ENCODE measurements at regions not wholly inside any gene's neighbourhood (a gene's known extent, or its start where the extent isn't known, plus 50 kb on each side); places are given as distances from the start of the nearest gene placed in this dataset.

GRCh38 chr13:33373624-33374023 lies 88.1 kb upstream of the STARD13 start:
- FAIRE-seq, result peak; percentile 53

GRCh38 chr13:33375421-33375820 lies 89.9 kb upstream of the STARD13 start:
- FAIRE-seq, result no peak

GRCh38 chr13:33376212-33376611 lies 90.7 kb upstream of the STARD13 start:
- FAIRE-seq, result no peak

DNA sequence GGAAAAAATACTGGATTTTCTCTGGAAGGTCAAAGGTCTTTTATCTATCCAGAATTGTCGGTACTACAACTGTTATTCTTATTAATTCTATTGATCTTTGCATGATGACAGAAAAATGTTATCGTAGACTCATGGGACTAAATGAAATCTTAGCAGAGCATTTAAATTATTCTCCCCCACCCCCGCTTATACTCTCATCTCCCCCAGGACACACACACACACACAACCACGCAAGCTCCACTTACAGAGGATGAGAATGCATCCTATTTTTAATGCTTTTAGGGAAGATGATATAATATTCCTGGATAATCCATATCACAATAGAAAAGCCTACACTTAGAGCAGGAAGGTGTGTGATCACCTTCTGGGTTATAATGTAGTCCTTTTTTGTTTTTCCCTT lies 91.9 kb upstream of the STARD13 start:
- no peak for FAIRE-seq

GRCh38 chr13:33377825-33378224 lies 92.3 kb upstream of the STARD13 start:
- no peak for FAIRE-seq

DNA sequence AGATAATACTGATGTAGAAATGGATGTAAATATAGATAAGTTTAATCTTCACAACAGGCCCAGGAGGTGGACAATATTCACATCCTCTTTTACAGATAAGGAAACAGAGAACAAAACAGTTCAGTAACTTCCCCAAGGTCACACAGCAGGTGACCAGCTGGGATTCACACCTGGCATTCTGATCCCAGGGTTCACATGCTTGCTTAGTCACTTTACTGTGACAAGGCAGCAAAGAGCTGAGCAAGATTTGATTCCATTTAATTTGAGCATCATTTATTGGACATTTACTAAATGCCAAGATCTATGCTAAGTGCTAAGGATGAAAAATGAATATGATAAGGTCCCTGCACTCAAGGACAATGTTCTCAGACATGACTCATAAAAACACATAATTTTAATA lies 94.1 kb upstream of the STARD13 start:
- FAIRE-seq, result no peak

- no peak for FAIRE-seq
These were observed 95.0 kb upstream of the STARD13 start for GRCh38 chr13:33380487-33381079.

GRCh38 chr13:33381180-33381579 lies 95.6 kb upstream of the STARD13 start:
- no peak for FAIRE-seq

- no peak for FAIRE-seq
These were observed 96.4 kb upstream of the STARD13 start for GRCh38 chr13:33381906-33382305.

DNA sequence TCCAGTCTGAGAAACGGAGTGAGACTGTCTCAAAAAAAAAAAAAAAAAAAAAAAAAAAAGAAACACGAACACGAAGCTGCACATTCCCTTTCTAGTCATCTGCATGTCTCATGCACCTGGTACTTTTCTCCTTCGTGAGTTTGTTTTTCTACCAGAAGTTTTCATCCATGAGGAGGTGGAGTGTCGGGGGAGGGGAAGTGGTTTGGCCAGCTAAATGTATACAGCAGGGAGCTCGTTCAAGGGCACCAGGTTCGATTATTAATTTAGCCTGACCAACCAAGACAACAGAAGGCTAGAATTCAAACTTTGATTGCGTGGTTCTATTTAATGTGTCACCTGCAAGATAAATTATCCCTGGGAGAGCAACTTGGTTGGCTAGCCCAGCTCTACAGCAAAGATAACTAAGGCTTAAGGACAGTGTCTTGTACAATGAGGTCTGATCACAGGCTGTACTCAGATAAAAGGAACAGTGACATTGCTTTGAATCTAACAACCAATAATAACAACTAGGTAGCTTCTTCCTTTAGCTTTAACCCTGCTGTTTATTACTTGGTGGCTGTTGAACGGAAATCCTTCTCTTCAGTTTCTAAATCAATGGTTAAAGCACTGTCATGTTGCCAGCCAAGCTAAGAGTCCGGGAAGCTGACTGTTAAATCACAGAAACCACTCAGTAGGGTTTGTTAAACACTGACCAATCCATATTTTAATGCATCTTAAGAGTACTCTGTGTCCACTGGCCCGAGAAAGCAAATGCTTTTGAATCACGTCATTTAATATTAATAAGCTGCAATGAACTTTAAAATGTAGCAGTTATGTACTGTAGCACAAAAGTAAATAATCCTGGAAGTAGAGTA lies 98.4 kb upstream of the STARD13 start:
- FAIRE-seq, result peak; percentile 99

GRCh38 chr13:33388286-33388998 lies 102.9 kb upstream of the STARD13 start:
- no peak for FAIRE-seq

DNA sequence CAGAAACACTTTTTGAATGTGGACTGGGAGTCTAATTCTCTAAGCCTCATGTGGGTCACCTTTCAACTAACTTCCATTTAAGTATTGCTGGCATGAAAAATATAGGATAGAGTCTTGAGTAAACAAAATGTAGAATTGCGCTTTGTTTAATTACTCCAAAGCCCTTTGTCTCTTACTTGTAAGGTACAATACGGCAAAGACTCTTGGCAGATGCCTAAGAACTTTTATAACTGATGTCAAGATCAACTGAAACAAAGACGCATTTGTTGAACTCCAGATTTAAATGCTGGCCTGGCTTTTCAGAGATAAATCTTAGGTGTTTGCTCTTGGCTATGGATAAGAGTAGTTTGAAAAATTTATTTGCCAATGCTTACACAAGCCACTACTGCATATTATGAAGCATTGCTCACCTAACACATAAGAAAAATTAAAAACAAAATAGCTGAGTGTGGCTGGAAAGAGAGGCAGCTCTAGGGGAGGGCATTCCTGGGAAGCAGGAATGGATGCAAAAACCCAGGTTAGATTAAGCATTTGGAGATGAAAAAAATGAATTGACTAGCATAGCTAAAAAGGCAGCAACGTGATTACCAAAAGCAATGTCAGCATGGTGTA lies 107.3 kb upstream of the STARD13 start:
- FAIRE-seq, result no peak

DNA sequence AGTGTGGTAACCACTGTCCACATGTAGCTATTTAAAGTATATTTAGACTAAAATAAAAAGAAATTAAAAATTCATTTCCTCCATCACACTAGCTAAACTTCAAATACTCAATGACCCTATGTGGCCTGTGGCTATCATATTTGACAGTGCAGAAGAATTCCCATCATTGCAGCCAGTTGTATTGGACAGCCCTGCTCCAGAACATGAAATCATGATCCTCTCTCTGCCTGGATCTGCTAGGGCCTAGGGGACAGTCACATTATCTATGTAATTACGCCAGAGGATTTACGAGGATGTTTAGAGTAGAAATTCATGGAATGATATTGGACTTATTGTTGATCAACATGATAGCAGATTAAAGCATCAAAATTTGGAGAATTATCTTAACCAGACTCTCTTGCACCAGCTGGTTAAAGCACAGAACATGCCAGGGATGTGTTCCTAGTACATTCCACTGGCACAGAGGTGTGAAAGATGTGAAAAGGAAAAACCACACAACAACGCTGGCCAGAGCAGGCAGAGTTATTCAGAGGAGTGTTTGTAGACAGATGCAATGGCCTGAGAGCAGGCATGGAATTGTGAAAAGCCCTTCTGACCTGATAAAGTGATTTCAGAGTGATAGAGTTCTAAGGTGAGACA lies 108.9 kb upstream of the STARD13 start:
- FAIRE-seq, result no peak

GRCh38 chr13:33401238-33401637 lies 115.7 kb upstream of the STARD13 start:
- FAIRE-seq, result no peak

DNA sequence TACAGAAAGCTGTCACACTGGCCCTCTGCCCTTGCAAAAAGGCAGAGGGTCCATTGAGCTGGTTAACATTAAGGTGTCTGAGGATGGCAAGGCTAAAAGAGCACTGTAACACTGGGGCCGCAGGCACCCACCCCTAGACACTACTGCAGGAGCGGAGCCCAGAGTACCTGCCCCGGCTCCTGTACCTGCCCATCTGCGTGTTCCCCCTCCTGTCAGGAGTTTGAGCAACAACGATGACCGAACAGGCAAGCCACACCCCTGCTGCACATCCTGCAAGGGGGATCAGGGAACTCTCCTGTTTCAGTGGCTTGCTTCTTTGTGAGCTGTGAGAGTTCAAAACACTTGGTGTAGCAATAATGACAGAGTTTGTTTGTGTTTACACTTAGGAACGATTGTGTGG lies 117.4 kb upstream of the STARD13 start:
- FAIRE-seq, result no peak

DNA sequence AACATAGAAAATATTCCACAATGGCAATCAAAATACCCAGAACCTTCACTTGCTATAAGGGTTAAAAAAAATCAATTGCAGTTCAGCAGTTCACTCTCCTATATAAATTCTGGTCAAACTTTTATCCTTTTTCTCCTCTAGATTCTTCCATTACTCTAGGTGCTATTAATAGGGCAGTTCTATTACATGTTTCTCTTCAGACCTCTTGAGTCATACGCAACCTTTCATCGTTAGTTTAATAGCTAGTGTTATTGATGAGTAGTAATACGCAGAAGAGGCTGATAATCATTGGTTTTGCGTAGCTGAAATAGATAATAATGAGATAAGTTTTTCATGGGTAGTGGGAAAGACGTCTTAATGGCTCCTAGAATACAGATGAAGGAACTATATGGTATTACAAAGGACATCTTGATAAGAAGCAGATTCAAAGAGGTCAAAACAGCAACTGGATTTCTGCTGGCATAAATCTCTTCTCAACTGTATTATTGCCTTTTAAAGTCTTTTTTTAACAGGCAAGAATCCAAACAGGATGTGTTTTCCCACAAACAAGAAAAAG lies 118.3 kb upstream of the STARD13 start:
- FAIRE-seq, result no peak

GRCh38 chr13:33405371-33405770 lies 119.8 kb upstream of the STARD13 start:
- FAIRE-seq, result no peak

GRCh38 chr13:33409673-33410510 lies 124.3 kb upstream of the STARD13 start:
- no peak for FAIRE-seq

DNA sequence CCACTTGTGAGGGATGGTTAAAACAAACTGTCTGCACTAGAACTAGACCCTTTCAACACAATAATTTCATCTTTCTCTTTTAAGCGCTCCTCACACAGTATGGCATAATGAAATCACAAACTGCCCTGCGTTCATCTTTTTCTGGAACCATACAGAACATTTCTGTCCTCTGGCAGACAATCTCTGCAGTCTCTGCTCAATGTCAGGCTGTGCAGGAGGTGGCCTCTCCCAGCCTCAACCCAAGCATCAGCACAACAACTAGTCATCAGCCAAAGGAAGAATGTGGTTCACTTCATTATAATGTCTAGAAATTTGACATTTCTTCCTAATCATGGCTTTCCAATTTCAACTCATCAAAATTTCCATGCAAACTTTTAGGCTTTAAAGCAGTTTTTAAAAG lies 125.1 kb upstream of the STARD13 start:
- FAIRE-seq, result no peak

DNA sequence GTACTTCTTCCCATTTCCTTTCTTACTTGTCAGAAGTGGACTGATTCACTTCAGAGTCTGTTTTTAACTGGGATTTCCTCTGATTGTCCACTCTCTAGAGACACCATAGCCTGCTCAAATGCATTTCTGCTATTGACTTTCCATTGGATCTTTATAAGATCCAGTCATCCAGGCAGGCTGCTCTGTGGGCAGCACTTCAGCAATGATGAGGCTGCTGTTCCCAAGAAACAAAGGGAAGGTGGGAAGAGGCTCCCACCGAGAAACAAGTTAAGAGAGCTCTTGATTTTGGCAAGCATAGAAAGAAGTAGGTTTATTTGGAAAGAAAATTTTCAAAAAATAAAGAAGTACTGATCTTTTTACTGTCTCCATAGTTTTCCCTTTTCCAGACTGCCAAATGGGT lies 125.8 kb upstream of the STARD13 start:
- no peak for FAIRE-seq

DNA sequence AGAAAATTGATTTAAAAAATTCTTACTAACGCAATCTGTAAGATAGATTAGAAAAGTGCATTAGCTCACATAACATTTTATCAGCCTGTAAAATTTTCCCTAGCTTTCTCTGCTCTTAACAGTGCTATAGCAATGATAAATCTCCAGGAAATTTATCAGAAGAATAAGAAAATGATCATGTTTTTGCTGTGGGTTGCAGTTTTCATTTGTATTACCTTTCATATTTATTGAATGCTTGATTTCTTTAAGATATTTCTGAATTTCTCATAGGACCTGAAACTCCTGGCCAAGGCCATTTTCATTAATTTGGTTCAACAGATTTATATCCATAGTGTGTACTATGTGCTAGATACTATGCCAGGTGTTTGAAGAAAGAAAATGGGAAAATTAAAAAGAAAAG lies 130.3 kb upstream of the STARD13 start:
- FAIRE-seq, result no peak

Measured in islet of Langerhans (tissue), 1 donor.